22Rv1 (cell line): ENCODE measurements at regions not wholly inside any gene's neighbourhood (a gene's known extent, or its start where the extent isn't known, plus 50 kb on each side); places are given as distances from the start of the nearest gene placed in this dataset.

Experiments
- H3K27ac ChIP-seq: fragments of 450-650 bp; 2 replicates; pipeline ENCODE4 v1.5.1; 2017
- CTCF ChIP-seq: fragments of 450-650 bp; IDR thresholded peaks from 2 replicates; pipeline ENCODE4 v1.5.1; 2017; ENCODE audit warnings: mild to moderate bottlenecking
- ZFX ChIP-seq: fragments of 450-650 bp; IDR thresholded peaks from 2 replicates; pipeline ENCODE4 v1.6.1; 2017; ENCODE audit warnings: antibody characterized with exemption, borderline replicate concordance

DNA sequence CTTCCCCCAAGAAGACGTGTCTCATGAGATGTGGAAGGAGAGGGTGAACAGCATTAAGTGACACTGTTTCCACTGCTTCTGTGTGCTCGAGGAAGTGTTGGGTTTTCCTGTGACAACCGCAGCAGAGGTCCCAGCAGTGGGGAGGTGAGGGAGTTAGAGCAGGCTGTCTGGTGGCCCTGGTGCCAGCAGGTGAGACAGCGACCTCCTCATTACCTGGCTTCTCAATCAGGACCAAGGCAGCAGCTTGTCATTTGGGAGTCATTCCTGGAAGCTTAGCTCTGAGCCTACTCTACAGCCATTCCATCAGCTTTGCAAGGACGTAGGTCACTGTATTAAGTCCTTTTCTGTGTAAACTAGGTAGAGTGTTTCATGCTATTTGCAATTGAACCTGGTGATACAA lies 63.3 kb upstream of the RGMA start:
- no peak overlapping the region for H3K27ac ChIP-seq
- TF ChIP-seq ZFX = no peak
- TF ChIP-seq CTCF = no peak

DNA sequence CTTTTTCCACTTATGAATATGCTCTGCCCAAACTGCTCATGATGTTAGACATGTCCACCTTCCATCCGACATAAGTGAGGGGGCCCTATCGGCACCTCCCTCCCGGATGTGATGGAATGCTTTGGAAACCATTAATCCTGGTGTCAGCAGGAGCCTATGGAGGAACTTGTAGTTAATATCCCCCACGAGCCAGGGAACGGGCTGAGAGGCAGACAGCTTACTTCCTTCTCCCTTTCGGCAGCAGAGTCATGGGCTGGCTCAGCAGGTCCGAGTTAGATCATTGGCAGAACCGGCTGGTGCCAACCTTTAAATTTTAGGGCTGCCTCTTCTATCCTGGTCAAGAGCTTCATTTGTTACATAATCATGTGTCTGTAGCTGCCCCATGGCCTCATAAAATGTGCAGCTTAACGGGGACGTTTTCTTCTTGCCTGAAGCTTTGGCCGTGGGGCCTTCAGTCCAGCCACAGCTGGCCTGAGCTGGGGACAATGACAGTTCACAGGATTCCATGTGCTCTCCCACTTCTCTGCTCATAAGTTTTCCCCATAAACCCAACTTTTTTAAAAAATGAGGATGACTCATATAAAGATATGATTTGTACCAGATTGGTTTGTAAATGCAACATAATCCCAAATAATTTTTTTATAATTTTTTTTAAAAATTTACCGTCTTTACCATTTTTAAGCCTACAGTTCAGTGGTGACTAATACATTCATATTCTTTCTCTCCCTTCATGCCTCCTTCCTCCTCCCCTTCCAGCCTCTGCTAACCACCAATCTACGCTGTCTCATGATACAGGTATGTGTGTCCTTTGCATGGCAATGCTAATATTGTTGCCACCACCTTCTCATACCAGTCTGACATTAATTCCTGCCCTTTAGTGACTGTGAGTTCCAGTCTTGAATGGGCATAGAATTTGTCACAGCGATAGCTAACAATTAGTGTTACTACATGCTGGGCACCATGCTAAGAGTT lies 62.2 kb upstream of the RGMA start:
- H3K27ac ChIP-seq = no peak overlapping the region
- TF ChIP-seq ZFX = no peak
- TF ChIP-seq CTCF = no peak

GRCh38 chr15:93146601-93147000 lies 57.6 kb upstream of the RGMA start:
- no peak overlapping the region for H3K27ac ChIP-seq
- TF ChIP-seq ZFX (no peak), CTCF (no peak)

DNA sequence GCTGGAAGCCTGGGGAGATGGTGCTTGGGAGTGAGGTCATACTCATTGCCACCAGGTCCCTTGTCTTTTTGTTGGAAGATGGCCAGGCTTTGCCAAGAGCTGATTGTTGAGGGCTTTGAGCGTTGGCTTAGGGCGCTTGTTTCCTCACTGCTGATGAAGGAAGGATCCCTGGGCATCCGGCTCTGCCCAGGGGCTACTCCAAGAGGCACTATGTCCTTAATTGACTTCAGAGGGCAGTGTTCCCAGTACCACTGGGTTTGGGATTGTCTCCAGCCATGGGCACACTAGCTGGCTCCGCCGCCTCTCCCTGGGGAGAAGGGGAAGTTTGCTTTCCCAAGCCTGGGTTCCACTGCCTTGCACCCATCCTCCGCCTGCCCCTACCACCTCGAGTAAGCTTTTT lies 57.2 kb upstream of the RGMA start:
- H3K27ac ChIP-seq = no peak overlapping the region
- no peak for TF ChIP-seq CTCF
- no peak for TF ChIP-seq ZFX

- TF ChIP-seq CTCF (no peak), ZFX (no peak)
- H3K27ac ChIP-seq = no peak overlapping the region
Measured at GRCh38 chr15:93144463-93145236, 55.6 kb upstream of the RGMA start.

GRCh38 chr15:93143186-93143585 lies 54.2 kb upstream of the RGMA start:
- no peak for TF ChIP-seq ZFX
- H3K27ac ChIP-seq = no peak overlapping the region

- TF ChIP-seq CTCF (no peak), ZFX (no peak)
Measured at GRCh38 chr15:93141371-93141794, 52.4 kb upstream of the RGMA start.

More at GRCh38 chr15:93141371-93141794, 52.4 kb upstream of the RGMA start:
- H3K27ac ChIP-seq = no peak overlapping the region
